ENCODE measurements at regions not wholly inside any gene's neighbourhood (a gene's known extent, or its start where the extent isn't known, plus 50 kb on each side); places are given as distances from the start of the nearest gene placed in this dataset.

- no peak for ATAC-seq
- no peak for TF ChIP-seq ZNF8 (CRISPR knock-in tag; IDR thresholded peaks at IDR 0.05)
- TF ChIP-seq SNAI2 (CRISPR knock-in tag; IDR thresholded peaks at IDR 0.05): no peak
- TF ChIP-seq ARNTL (CRISPR knock-in tag; IDR thresholded peaks at IDR 0.05; ENCODE audit: borderline replicate concordance, low read depth): no peak
- no peak for TF ChIP-seq CREB5 (CRISPR knock-in tag; IDR thresholded peaks at IDR 0.05; ENCODE audit: low read depth)
- TF ChIP-seq CSRNP3 (CRISPR knock-in tag; IDR thresholded peaks at IDR 0.05): no peak
- TF ChIP-seq, protein P1, sequence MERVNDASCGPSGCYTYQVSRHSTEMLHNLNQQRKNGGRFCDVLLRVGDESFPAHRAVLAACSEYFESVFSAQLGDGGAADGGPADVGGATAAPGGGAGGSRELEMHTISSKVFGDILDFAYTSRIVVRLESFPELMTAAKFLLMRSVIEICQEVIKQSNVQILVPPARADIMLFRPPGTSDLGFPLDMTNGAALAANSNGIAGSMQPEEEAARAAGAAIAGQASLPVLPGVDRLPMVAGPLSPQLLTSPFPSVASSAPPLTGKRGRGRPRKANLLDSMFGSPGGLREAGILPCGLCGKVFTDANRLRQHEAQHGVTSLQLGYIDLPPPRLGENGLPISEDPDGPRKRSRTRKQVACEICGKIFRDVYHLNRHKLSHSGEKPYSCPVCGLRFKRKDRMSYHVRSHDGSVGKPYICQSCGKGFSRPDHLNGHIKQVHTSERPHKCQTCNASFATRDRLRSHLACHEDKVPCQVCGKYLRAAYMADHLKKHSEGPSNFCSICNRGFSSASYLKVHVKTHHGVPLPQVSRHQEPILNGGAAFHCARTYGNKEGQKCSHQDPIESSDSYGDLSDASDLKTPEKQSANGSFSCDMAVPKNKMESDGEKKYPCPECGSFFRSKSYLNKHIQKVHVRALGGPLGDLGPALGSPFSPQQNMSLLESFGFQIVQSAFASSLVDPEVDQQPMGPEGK (CRISPR knock-in tag; IDR thresholded peaks at IDR 0.05; ENCODE audit: borderline replicate concordance): no peak
- no peak for TF ChIP-seq ESRRG (CRISPR knock-in tag; IDR thresholded peaks at IDR 0.05)
- TF ChIP-seq, protein P2, sequence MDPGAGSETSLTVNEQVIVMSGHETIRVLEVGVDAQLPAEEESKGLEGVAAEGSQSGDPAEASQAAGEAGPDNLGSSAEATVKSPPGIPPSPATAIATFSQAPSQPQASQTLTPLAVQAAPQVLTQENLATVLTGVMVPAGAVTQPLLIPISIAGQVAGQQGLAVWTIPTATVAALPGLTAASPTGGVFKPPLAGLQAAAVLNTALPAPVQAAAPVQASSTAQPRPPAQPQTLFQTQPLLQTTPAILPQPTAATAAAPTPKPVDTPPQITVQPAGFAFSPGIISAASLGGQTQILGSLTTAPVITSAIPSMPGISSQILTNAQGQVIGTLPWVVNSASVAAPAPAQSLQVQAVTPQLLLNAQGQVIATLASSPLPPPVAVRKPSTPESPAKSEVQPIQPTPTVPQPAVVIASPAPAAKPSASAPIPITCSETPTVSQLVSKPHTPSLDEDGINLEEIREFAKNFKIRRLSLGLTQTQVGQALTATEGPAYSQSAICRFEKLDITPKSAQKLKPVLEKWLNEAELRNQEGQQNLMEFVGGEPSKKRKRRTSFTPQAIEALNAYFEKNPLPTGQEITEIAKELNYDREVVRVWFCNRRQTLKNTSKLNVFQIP (CRISPR knock-in tag; IDR thresholded peaks at IDR 0.05; ENCODE audit: borderline replicate concordance, low read depth): no peak
- TF ChIP-seq ZFP30 (CRISPR knock-in tag; IDR thresholded peaks at IDR 0.05): no peak
- no peak for TF ChIP-seq TSHZ2 (CRISPR knock-in tag; IDR thresholded peaks at IDR 0.05)
- TF ChIP-seq OSR1 (CRISPR knock-in tag; IDR thresholded peaks at IDR 0.05): no peak
- no peak for TF ChIP-seq PPARA (CRISPR knock-in tag; IDR thresholded peaks at IDR 0.05; ENCODE audit: borderline replicate concordance)
- TF ChIP-seq TOX (CRISPR knock-in tag; IDR thresholded peaks at IDR 0.05; ENCODE audit: borderline replicate concordance): no peak
- TF ChIP-seq ZC3H10 (CRISPR knock-in tag; IDR thresholded peaks at IDR 0.05): no peak
- TF ChIP-seq ZNF70 (CRISPR knock-in tag; IDR thresholded peaks at IDR 0.05): no peak
- no peak for TF ChIP-seq BACH2 (CRISPR knock-in tag; IDR thresholded peaks at IDR 0.05; ENCODE audit: borderline replicate concordance)
- no peak for TF ChIP-seq ISL1 (CRISPR knock-in tag; IDR thresholded peaks at IDR 0.05)
Measured at GRCh38 chr15:98169551-98169950, 209.0 kb downstream of the ARRDC4 start.

- no peak for ATAC-seq
- no peak for TF ChIP-seq GLIS3 (CRISPR knock-in tag; IDR thresholded peaks at IDR 0.05)
- TF ChIP-seq ZFP3 (CRISPR knock-in tag; IDR thresholded peaks at IDR 0.05): no peak
- no peak for TF ChIP-seq ISL1 (CRISPR knock-in tag; IDR thresholded peaks at IDR 0.05)
- TF ChIP-seq TOX (CRISPR knock-in tag; IDR thresholded peaks at IDR 0.05; ENCODE audit: borderline replicate concordance): no peak
Measured at GRCh38 chr15:98174286-98174685, 213.8 kb downstream of the ARRDC4 start.

DNA sequence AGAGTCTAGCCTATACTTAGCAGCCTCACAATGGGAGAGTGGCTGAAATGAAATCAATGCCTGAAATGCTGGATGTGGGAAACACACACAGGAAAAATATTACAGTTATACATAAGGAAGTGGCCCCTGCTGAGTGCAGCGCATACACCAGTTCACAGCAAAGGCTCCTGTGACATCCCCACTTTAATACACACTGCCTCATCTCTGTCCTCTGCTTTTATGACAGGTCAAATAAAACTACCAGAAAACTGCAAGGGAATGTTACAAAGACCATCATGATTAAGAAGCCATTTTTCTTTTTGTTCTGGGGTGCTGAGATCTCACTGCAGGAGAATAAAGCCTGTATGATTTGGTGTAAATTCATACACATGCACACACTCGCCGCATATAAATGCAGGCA is 214.3 kb downstream of the ARRDC4 start:
- ATAC-seq: no peak
- TF ChIP-seq ARNTL (CRISPR knock-in tag; IDR thresholded peaks at IDR 0.05; ENCODE audit: borderline replicate concordance, low read depth) (no peak), ESRRG (CRISPR knock-in tag; IDR thresholded peaks at IDR 0.05) (no peak), CREB5 (CRISPR knock-in tag; IDR thresholded peaks at IDR 0.05; ENCODE audit: low read depth) (no peak), ZNF565 (CRISPR knock-in tag; conservative IDR thresholded peaks at IDR 0.05; ENCODE audit: low read depth) (no peak), TCF4 (CRISPR knock-in tag; IDR thresholded peaks at IDR 0.05; ENCODE audit: borderline replicate concordance) (no peak), ZFP3 (CRISPR knock-in tag; IDR thresholded peaks at IDR 0.05) (no peak), ZFP30 (CRISPR knock-in tag; IDR thresholded peaks at IDR 0.05) (no peak), OSR1 (CRISPR knock-in tag; IDR thresholded peaks at IDR 0.05) (no peak), ZC3H10 (CRISPR knock-in tag; IDR thresholded peaks at IDR 0.05) (no peak), GLIS3 (CRISPR knock-in tag; IDR thresholded peaks at IDR 0.05) (no peak), TSHZ2 (CRISPR knock-in tag; IDR thresholded peaks at IDR 0.05) (no peak), BACH2 (CRISPR knock-in tag; IDR thresholded peaks at IDR 0.05; ENCODE audit: borderline replicate concordance) (no peak), CSRNP3 (CRISPR knock-in tag; IDR thresholded peaks at IDR 0.05) (no peak)
